ENCODE measurements at regions not wholly inside any gene's neighbourhood (a gene's known extent, or its start where the extent isn't known, plus 50 kb on each side); places are given as distances from the start of the nearest gene placed in this dataset.

- TF ChIP-seq CHD7 (IDR thresholded peaks at IDR 0.05; ENCODE audit: insufficient replicate concordance, low read length) (no peak), RNF2 (IDR thresholded peaks at IDR 0.05; ENCODE audit: borderline replicate concordance, low read depth, low read length, missing control alignments, poor library complexity, severe bottlenecking) (no peak), BRCA1 (IDR thresholded peaks at IDR 0.05; ENCODE audit: low read depth, low read length) (no peak), SAP30 (IDR thresholded peaks at IDR 0.05; ENCODE audit: insufficient read depth, insufficient replicate concordance, low read length) (no peak), TCF12 (IDR thresholded peaks at IDR 0.05; ENCODE audit: low read depth, low read length) (no peak)
These were observed 118.9 kb upstream of the PCDH7 start (continued) for GRCh38 chr4:30601070-30601865.
